ENCODE measurements at regions not wholly inside any gene's neighbourhood (a gene's known extent, or its start where the extent isn't known, plus 50 kb on each side); places are given as distances from the start of the nearest gene placed in this dataset.

- Mint-ChIP-seq H3K4me1 (no peaks in the 10 kb centered on the region), H3K27me3 (ENCODE audit: low read depth) (peaks cover 5% of the 10 kb centered on the region; the same call in 1 of the 2 replicates), H3K9me3 (peaks cover 32% of the 10 kb centered on the region), H3K4me3 (no peak overlapping the region), H3K36me3 (peaks cover 26% of the 10 kb centered on the region), H3K27ac (no peak overlapping the region)
- TF ChIP-seq, protein P1, sequence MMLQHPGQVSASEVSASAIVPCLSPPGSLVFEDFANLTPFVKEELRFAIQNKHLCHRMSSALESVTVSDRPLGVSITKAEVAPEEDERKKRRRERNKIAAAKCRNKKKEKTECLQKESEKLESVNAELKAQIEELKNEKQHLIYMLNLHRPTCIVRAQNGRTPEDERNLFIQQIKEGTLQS (CRISPR knock-in tag; conservative IDR thresholded peaks at IDR 0.05) = no peak
- TF ChIP-seq, protein P2, sequence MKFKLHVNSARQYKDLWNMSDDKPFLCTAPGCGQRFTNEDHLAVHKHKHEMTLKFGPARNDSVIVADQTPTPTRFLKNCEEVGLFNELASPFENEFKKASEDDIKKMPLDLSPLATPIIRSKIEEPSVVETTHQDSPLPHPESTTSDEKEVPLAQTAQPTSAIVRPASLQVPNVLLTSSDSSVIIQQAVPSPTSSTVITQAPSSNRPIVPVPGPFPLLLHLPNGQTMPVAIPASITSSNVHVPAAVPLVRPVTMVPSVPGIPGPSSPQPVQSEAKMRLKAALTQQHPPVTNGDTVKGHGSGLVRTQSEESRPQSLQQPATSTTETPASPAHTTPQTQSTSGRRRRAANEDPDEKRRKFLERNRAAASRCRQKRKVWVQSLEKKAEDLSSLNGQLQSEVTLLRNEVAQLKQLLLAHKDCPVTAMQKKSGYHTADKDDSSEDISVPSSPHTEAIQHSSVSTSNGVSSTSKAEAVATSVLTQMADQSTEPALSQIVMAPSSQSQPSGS (CRISPR knock-in tag; IDR thresholded peaks at IDR 0.05; ENCODE audit: borderline replicate concordance, low read depth) = no peak
- TF ChIP-seq JUN (CRISPR knock-in tag; IDR thresholded peaks at IDR 0.05) = no peak
- TF ChIP-seq ZNF219 (CRISPR knock-in tag; IDR thresholded peaks at IDR 0.05; ENCODE audit: borderline replicate concordance) = no peak
- no peak for TF ChIP-seq TEAD1 (CRISPR knock-in tag; IDR thresholded peaks at IDR 0.05)
- no peak for TF ChIP-seq ELF4 (CRISPR knock-in tag; IDR thresholded peaks at IDR 0.05; ENCODE audit: low read depth)
- TF ChIP-seq PRDM15 (CRISPR knock-in tag; IDR thresholded peaks at IDR 0.05) = no peak
- no peak for TF ChIP-seq TEAD4 (CRISPR knock-in tag; IDR thresholded peaks at IDR 0.05)
- TF ChIP-seq ZNF423 (CRISPR knock-in tag; IDR thresholded peaks at IDR 0.05) = no peak
- no peak for TF ChIP-seq ZNF121 (CRISPR knock-in tag; IDR thresholded peaks at IDR 0.05)
- TF ChIP-seq SP1 (CRISPR knock-in tag; conservative IDR thresholded peaks at IDR 0.05) = no peak
- TF ChIP-seq CREM (CRISPR knock-in tag; IDR thresholded peaks at IDR 0.05) = no peak
- TF ChIP-seq, protein P3, sequence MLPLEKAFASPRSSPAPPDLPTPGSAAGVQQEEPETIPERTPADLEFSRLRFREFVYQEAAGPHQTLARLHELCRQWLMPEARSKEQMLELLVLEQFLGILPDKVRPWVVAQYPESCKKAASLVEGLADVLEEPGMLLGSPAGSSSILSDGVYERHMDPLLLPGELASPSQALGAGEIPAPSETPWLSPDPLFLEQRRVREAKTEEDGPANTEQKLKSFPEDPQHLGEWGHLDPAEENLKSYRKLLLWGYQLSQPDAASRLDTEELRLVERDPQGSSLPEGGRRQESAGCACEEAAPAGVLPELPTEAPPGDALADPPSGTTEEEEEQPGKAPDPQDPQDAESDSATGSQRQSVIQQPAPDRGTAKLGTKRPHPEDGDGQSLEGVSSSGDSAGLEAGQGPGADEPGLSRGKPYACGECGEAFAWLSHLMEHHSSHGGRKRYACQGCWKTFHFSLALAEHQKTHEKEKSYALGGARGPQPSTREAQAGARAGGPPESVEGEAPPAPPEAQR (CRISPR knock-in tag; IDR thresholded peaks at IDR 0.05) = no peak
- TF ChIP-seq, protein P4, sequence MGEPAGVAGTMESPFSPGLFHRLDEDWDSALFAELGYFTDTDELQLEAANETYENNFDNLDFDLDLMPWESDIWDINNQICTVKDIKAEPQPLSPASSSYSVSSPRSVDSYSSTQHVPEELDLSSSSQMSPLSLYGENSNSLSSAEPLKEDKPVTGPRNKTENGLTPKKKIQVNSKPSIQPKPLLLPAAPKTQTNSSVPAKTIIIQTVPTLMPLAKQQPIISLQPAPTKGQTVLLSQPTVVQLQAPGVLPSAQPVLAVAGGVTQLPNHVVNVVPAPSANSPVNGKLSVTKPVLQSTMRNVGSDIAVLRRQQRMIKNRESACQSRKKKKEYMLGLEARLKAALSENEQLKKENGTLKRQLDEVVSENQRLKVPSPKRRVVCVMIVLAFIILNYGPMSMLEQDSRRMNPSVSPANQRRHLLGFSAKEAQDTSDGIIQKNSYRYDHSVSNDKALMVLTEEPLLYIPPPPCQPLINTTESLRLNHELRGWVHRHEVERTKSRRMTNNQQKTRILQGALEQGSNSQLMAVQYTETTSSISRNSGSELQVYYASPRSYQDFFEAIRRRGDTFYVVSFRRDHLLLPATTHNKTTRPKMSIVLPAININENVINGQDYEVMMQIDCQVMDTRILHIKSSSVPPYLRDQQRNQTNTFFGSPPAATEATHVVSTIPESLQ (CRISPR knock-in tag; IDR thresholded peaks at IDR 0.05) = no peak
- TF ChIP-seq MXD4 (CRISPR knock-in tag; IDR thresholded peaks at IDR 0.05; ENCODE audit: borderline replicate concordance) = no peak
- TF ChIP-seq, protein P5, sequence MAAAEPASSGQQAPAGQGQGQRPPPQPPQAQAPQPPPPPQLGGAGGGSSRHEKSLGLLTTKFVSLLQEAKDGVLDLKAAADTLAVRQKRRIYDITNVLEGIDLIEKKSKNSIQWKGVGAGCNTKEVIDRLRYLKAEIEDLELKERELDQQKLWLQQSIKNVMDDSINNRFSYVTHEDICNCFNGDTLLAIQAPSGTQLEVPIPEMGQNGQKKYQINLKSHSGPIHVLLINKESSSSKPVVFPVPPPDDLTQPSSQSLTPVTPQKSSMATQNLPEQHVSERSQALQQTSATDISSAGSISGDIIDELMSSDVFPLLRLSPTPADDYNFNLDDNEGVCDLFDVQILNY (CRISPR knock-in tag; IDR thresholded peaks at IDR 0.05) = no peak
- TF ChIP-seq PRRX2 (CRISPR knock-in tag; IDR thresholded peaks at IDR 0.05) = no peak
- no peak for DNase-seq (ENCODE audit: low spot score)
- ChIA-PET POLR2A (no interaction called here), CTCF (interaction anchor here (1.1 kb wide), 1 partner anchor 103 kb away, joined by 3 read pairs; no protein-coding TSS in a partner anchor)
- no peak for ATAC-seq
Observed at GRCh38 chr9:88915916-88916315, 75.4 kb upstream of the S1PR3 start.

DNA sequence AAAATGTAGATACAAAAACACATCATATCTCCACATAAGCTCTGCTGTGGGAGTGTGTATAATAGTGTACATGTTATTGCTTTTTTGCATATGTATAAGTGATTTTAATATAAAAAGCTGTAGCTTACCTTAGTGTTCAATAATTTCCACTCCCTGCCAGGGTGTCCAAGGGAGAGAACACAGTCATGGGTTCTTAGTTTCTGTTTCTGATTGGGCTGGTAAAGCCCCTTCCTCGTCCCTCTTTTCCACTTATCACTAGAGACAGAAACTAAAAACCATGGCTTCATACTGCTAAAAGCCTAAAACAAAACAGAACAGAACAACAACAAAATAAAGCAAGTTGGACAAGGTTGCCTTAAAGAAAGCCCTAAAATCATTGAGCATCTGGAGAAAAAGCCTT, 74.4 kb upstream of the S1PR3 start:
- ATAC-seq (no peak), DNase-seq (ENCODE audit: low spot score) (no peak)
- Mint-ChIP-seq H3K27me3 (ENCODE audit: low read depth) (peaks cover 5% of the 10 kb centered on the region; the same call in 1 of the 2 replicates), H3K4me1 (no peaks in the 10 kb centered on the region), H3K36me3 (peaks cover 26% of the 10 kb centered on the region), H3K9me3 (peaks cover 32% of the 10 kb centered on the region), H3K27ac (no peak overlapping the region), H3K4me3 (no peak overlapping the region)
- POLR2A ChIA-PET = no interaction called here
- CTCF ChIA-PET = no interaction called here
- TF ChIP-seq FOXJ3 (CRISPR knock-in tag; IDR thresholded peaks at IDR 0.05; ENCODE audit: borderline replicate concordance) (no peak), STAT6 (CRISPR knock-in tag; conservative IDR thresholded peaks at IDR 0.05; ENCODE audit: low read depth) (no peak), ZNF281 (CRISPR knock-in tag; IDR thresholded peaks at IDR 0.05) (no peak), CREM (CRISPR knock-in tag; IDR thresholded peaks at IDR 0.05) (no peak)

All from WTC11 (cell line).